ENCODE measurements at regions not wholly inside any gene's neighbourhood (a gene's known extent, or its start where the extent isn't known, plus 50 kb on each side); places are given as distances from the start of the nearest gene placed in this dataset.

DNA sequence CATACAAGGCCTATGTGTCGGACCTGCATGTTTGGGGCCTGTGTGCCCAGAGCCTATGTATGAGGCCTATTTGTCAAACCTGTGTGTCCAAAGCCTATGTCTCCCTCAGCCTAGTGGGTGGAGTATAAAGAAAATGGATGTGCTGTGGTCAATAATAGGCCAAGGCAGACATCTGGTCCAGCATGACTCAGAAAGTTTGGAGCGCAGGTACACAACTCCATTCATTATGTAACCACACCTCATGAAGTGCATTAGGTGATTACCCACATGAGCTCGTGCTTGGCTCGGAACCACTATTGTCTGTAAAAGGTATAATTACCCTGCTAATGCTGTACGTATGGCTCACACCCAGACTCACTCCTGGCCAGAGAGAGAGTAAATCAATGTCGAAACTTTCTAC lies 302.4 kb upstream of the POU3F2 start:
- TF ChIP-seq, protein P1, sequence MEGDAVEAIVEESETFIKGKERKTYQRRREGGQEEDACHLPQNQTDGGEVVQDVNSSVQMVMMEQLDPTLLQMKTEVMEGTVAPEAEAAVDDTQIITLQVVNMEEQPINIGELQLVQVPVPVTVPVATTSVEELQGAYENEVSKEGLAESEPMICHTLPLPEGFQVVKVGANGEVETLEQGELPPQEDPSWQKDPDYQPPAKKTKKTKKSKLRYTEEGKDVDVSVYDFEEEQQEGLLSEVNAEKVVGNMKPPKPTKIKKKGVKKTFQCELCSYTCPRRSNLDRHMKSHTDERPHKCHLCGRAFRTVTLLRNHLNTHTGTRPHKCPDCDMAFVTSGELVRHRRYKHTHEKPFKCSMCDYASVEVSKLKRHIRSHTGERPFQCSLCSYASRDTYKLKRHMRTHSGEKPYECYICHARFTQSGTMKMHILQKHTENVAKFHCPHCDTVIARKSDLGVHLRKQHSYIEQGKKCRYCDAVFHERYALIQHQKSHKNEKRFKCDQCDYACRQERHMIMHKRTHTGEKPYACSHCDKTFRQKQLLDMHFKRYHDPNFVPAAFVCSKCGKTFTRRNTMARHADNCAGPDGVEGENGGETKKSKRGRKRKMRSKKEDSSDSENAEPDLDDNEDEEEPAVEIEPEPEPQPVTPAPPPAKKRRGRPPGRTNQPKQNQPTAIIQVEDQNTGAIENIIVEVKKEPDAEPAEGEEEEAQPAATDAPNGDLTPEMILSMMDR (IDR thresholded peaks at IDR 0.05), result no peak
- no peak for TF ChIP-seq POLR2A (IDR thresholded peaks at IDR 0.05)
